ENCODE measurements at regions not wholly inside any gene's neighbourhood (a gene's known extent, or its start where the extent isn't known, plus 50 kb on each side); places are given as distances from the start of the nearest gene placed in this dataset.

DNA sequence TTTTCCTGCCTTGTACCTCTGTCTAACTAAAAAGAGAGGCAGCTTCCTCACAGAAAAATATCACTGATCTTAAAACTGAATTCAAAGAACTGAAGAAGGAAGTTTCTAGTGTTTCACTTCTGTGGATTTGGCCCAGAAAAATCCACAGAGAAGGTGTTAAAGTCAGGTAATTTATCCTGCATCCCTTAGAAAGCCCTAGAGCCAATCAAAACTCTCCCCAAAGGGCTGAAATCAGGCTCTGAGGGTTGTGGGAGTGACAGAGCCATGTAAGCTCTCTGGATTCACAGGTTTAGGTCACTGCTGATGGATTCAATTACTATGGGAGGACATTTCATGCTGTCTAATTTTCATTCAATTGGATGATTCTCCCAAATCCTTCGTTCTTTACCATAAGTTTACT lies 152.3 kb downstream of the OR2B2 start:
- no CpG with 5 or more reads among the region's 1 CpG for WGBS (ENCODE audit: extremely low coverage, insufficient read length, low lambda C conversion rate)
- H4K20me1 ChIP-seq (ENCODE audit: control insufficient read depth, insufficient read depth, insufficient read length): no peaks in the 10 kb centered on the region
- H2BK20ac ChIP-seq (ENCODE audit: low read depth, low read length, poor library complexity, severe bottlenecking): no peak overlapping the region

More for the DNA sequence above, 152.3 kb downstream of the OR2B2 start:
- Histone ChIP-seq H3K56ac (ENCODE audit: insufficient read length, low read depth, low read length) (no peak overlapping the region), H3K4me1 (ENCODE audit: insufficient read depth, low read length) (peaks cover 2% of the 10 kb centered on the region; the same call in 1 of the 2 replicates), H3K79me1 (ENCODE audit: insufficient read depth, low read depth, low read length, poor library complexity, severe bottlenecking) (no peaks in the 10 kb centered on the region), H4K8ac (replicated peaks; ENCODE audit: insufficient read length, low read depth, low read length) (no peak overlapping the region), H2AK5ac (ENCODE audit: insufficient read length, low read length) (no peak overlapping the region), H3K18ac (ENCODE audit: insufficient read length, low read depth, low read length) (no peak overlapping the region), H4K5ac (ENCODE audit: insufficient read length, low read depth, low read length) (no peak overlapping the region), H3K23me2 (ENCODE audit: insufficient read length, low read depth, low read length, poor library complexity, severe bottlenecking) (peaks cover 6% of the 10 kb centered on the region), H3K23ac (ENCODE audit: insufficient read length, low read depth, low read length) (no peak overlapping the region), H4K91ac (ENCODE audit: insufficient read length, low read depth, low read length) (no peak overlapping the region), H3K27me3 (ENCODE audit: insufficient read depth, low read length) (peaks cover 22% of the 10 kb centered on the region), H3K9me3 (ENCODE audit: control insufficient read depth, low read depth, low read length) (no peaks in the 10 kb centered on the region), H3K14ac (ENCODE audit: insufficient read depth, low read length) (no peak overlapping the region), H2BK120ac (ENCODE audit: low read depth, low read length, poor library complexity, severe bottlenecking) (no peak overlapping the region), H3K79me2 (ENCODE audit: insufficient read depth, low read length) (no peaks in the 10 kb centered on the region), H2BK15ac (ENCODE audit: low read depth, low read length) (no peak overlapping the region), H2AFZ (ENCODE audit: low read length) (no peak overlapping the region), H3K27ac (ENCODE audit: insufficient read length, low read depth, low read length) (no peak overlapping the region), H3K4ac (ENCODE audit: low read depth, low read length) (no peak overlapping the region), H3K4me2 (ENCODE audit: insufficient read depth, insufficient read length, low read length) (no peak overlapping the region), H3K9ac (ENCODE audit: extremely low read depth, insufficient read length, low read length) (no peak overlapping the region), H2BK5ac (ENCODE audit: insufficient read length, low read length) (no peak overlapping the region), H3T11ph (ENCODE audit: low read length) (no peak overlapping the region), H2BK12ac (ENCODE audit: insufficient read length, low read depth, low read length) (no peak overlapping the region)
- Mint-ChIP-seq H3K9me3 (no peaks in the 10 kb centered on the region; a peak in 1 of 5 replicates), H3K36me3 (ENCODE audit: insufficient read depth in 1 of 3, low read depth in 3 of 3) (no peaks in the 10 kb centered on the region), H3K4me3 (no peak overlapping the region; a peak in 1 of 5 replicates), H3K27me3 (ENCODE audit: low read depth) (peaks cover 98% of the 10 kb centered on the region), H3K27ac (no peak overlapping the region), H3K4me1 (peaks cover 21 to 27% of the 10 kb centered on the region in 2 experiments)
- no peak for DNase-seq
- no peak for TF ChIP-seq CTCF (conservative IDR thresholded peaks at IDR 0.05)
